B cell (primary cell): ENCODE measurements at regions not wholly inside any gene's neighbourhood (a gene's known extent, or its start where the extent isn't known, plus 50 kb on each side); places are given as distances from the start of the nearest gene placed in this dataset.

Experiments
- ATAC-seq: fragments of 200-7000 bp; cut with Tn5 transposase; one replicate; pipeline ENCODE4 v1.10.0; 2021; ENCODE audit warnings: low read depth, mild to moderate bottlenecking, moderate number of reproducible peaks, moderate library complexity
- CTCF ChIA-PET: fragments of 350-600 bp; sonication (Branson Sonifier 250); formaldehyde crosslinking; loops from one replicate; lab custom pipeline; 2021; ENCODE audit warnings: antibody characterized with exemption, inconsistent platforms; lab: Charles Lee
- POLR2A ChIA-PET: fragments of 350-600 bp; sonication (Branson Sonifier 250); formaldehyde crosslinking; loops from one replicate; lab custom pipeline; 2021; ENCODE audit warnings: antibody characterized with exemption; lab: Charles Lee
- DNase-seq: peaks from one replicate; pipeline ENCODE4 v3.0.0; 2013
- H2AFZ ChIP-seq: 2 replicates; pipeline ENCODE4 v1.6.1; 2012; ENCODE audit warnings: mild to moderate bottlenecking, low read depth, low read length; ENCODE audit not compliant: insufficient read depth, poor library complexity, severe bottlenecking
- H3K27ac ChIP-seq, 2 donors: 1 replicate in 1 of 2; 2 replicates in 1 of 2; pipeline ENCODE4 v1.5.1; 2012 to 2013; ENCODE audit warnings: low read length in 2 of 2, mild to moderate bottlenecking in 2 of 2, moderate library complexity in 1 of 2
- H3K27me3 ChIP-seq, 4 experiments: fragments of 200-600 bp in 1 of 4; sonication (generic) in 1 of 4; replicated peaks in 1 of 4; 1 replicate in 2 of 4; 2 replicates in 2 of 4; pipeline versions ENCODE4 v1.6.1 to v1.7.0; 2013 to 2016; ENCODE audit warnings: low read length in 3 of 4, mild to moderate bottlenecking in 2 of 4, mixed read lengths in 1 of 4, moderate library complexity in 1 of 4; ENCODE audit not compliant: insufficient read depth in 4 of 4, control insufficient read depth in 3 of 4; ENCODE audit errors: control extremely low read depth in 1 of 4
- H3K36me3 ChIP-seq, 2 experiments: replicated peaks in 1 of 2; 1 replicate in 1 of 2; 2 replicates in 1 of 2; pipeline versions ENCODE4 v1.6.1 to v1.7.1; 2013; ENCODE audit warnings: low read length in 1 of 2; ENCODE audit not compliant: insufficient read depth in 2 of 2, control insufficient read depth in 1 of 2; ENCODE audit errors: control extremely low read depth in 1 of 2, extremely low read depth in 1 of 2
- H3K4me1 ChIP-seq, 2 donors: fragments of 200-600 bp in 1 of 2; sonication (generic) in 1 of 2; 1 replicate in 1 of 2; 2 replicates in 1 of 2; pipeline versions ENCODE4 v1.5.1 to v1.6.1; 2013 to 2017; ENCODE audit warnings: low read length in 2 of 2; ENCODE audit not compliant: control insufficient read depth in 2 of 2, insufficient read depth in 2 of 2
- H3K4me2 ChIP-seq: replicated peaks from 2 replicates; pipeline ENCODE3; 2012; ENCODE audit warnings: mild to moderate bottlenecking, low read depth, low read length; ENCODE audit not compliant: poor library complexity, severe bottlenecking
- H3K4me3 ChIP-seq, 5 experiments: fragments of 200-600 bp in 1 of 5; sonication (generic) in 1 of 5; 1 replicate in 3 of 5; 2 replicates in 2 of 5; pipeline versions ENCODE4 v1.5.1 to v1.7.0; 2011 to 2016; ENCODE audit warnings: low read length in 4 of 5, mild to moderate bottlenecking in 4 of 5, low read depth in 2 of 5, control low read depth in 1 of 5, moderate library complexity in 1 of 5; ENCODE audit not compliant: insufficient read depth in 1 of 5; ENCODE audit errors: control extremely low read depth in 1 of 5, extremely low read depth in 1 of 5
- H3K79me2 ChIP-seq: fragments of 200-600 bp; sonication (generic); one replicate; pipeline ENCODE4 v1.6.0; 2016; ENCODE audit warnings: low read length; ENCODE audit not compliant: control insufficient read depth, insufficient read depth
- H3K9ac ChIP-seq: fragments of 200-600 bp; sonication (generic); 2 replicates; pipeline ENCODE4 v1.6.1; 2017; ENCODE audit warnings: mild to moderate bottlenecking, low read length, moderate library complexity
- H3K9me3 ChIP-seq, 3 donors: one replicate each; pipeline versions ENCODE4 v1.6.1 to v1.7.1; 2013; ENCODE audit warnings: low read length in 2 of 3; ENCODE audit not compliant: control insufficient read depth in 2 of 3, insufficient read depth in 1 of 3; ENCODE audit errors: control extremely low read depth in 1 of 3
- H4K20me1 ChIP-seq: 2 replicates; pipeline ENCODE4 v1.6.0; 2012; ENCODE audit warnings: mild to moderate bottlenecking, low read length; ENCODE audit not compliant: insufficient read depth, control insufficient read depth, poor library complexity, severe bottlenecking
- H3K27ac Mint-ChIP-seq: one replicate; pipeline ENCODE4 v1.8.0; 2021; ENCODE audit warnings: mixed read lengths
- H3K27me3 Mint-ChIP-seq: one replicate; pipeline ENCODE4 v1.8.0; 2021; ENCODE audit warnings: mixed read lengths
- H3K4me1 Mint-ChIP-seq: one replicate; pipeline ENCODE4 v1.8.0; 2021; ENCODE audit warnings: mixed read lengths
- H3K4me3 Mint-ChIP-seq: one replicate; pipeline ENCODE4 v1.8.0; 2021; ENCODE audit warnings: mixed read lengths
- H3K9me3 Mint-ChIP-seq: one replicate; pipeline ENCODE4 v1.8.0; 2022; ENCODE audit warnings: mixed read lengths; ENCODE audit not compliant: insufficient read depth
- EZH2 ChIP-seq: IDR thresholded peaks from 2 replicates; pipeline ENCODE4 v1.6.1; 2012; ENCODE audit warnings: borderline replicate concordance, low read depth, mild to moderate bottlenecking, moderate library complexity, low read length; ENCODE audit not compliant: insufficient read depth, poor library complexity, severe bottlenecking
- WGBS: methylation state at CpG from one replicate; pipeline ENCODE4 v1.1.5; 2013; ENCODE audit warnings: missing lambda C conversion rate; ENCODE audit not compliant: insufficient coverage; 5-methylcytosine and 5-hydroxymethylcytosine counted together
- intact Hi-C: fragments of 100-400 bp; cut with micrococcal nuclease; formaldehyde crosslinking; loops from one replicate; pipeline ENCODE4 v1.10.0; 2022
- TF ChIP-seq, protein P1 (sequence below): fragments of 200-600 bp; IDR thresholded peaks from one replicate; pipeline ENCODE4 v1.8.0; 2022; ENCODE audit warnings: antibody characterized with exemption, mild to moderate bottlenecking

DNA sequence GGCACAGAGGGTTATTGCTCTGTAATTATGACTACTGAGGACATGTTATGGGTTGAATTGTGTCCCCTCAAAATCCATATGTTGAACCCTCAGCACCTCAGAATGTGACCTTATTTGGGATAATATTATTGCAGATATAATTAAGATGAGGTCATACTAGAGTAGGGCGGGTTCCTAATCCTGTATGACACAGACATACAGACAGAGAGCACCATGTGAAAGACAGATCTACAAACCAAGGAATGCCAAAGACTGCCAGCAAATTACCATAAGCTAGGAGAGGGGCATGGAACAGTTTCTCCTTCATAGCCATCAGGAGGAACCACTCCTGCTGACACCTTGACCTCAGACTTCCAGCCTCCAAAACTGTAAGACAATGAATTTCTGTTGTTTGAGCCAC is 115.2 kb upstream of the OTUD4 start:
- no peaks in the 10 kb centered on the region for H3K4me1 ChIP-seq
- H3K36me3 ChIP-seq: no peaks in the 10 kb centered on the region
- H2AFZ ChIP-seq: no peak overlapping the region
- WGBS: no CpG with 5 or more reads among the region's 1 CpG
- no peak for TF ChIP-seq EZH2
- TF ChIP-seq, protein P1, sequence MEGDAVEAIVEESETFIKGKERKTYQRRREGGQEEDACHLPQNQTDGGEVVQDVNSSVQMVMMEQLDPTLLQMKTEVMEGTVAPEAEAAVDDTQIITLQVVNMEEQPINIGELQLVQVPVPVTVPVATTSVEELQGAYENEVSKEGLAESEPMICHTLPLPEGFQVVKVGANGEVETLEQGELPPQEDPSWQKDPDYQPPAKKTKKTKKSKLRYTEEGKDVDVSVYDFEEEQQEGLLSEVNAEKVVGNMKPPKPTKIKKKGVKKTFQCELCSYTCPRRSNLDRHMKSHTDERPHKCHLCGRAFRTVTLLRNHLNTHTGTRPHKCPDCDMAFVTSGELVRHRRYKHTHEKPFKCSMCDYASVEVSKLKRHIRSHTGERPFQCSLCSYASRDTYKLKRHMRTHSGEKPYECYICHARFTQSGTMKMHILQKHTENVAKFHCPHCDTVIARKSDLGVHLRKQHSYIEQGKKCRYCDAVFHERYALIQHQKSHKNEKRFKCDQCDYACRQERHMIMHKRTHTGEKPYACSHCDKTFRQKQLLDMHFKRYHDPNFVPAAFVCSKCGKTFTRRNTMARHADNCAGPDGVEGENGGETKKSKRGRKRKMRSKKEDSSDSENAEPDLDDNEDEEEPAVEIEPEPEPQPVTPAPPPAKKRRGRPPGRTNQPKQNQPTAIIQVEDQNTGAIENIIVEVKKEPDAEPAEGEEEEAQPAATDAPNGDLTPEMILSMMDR: no peak
- H3K9me3 ChIP-seq: no peaks in the 10 kb centered on the region
- Mint-ChIP-seq H3K9me3 (no peaks in the 10 kb centered on the region), H3K27me3 (peaks cover 25% of the 10 kb centered on the region), H3K4me3 (no peak overlapping the region), H3K27ac (no peak overlapping the region), H3K4me1 (no peaks in the 10 kb centered on the region)
- DNase-seq (no peak), ATAC-seq (no peak)
- POLR2A ChIA-PET: no interaction called here
- intact Hi-C loops: no loop called here
- H3K4me2 ChIP-seq: no peak overlapping the region
- no peaks in the 10 kb centered on the region for H3K27me3 ChIP-seq
- H3K27ac ChIP-seq: no peak overlapping the region
- H4K20me1 ChIP-seq: no peaks in the 10 kb centered on the region
- no peaks in the 10 kb centered on the region for H3K79me2 ChIP-seq
- no peak overlapping the region for H3K4me3 ChIP-seq
- no peak overlapping the region for H3K9ac ChIP-seq
- CTCF ChIA-PET: no interaction called here

DNA sequence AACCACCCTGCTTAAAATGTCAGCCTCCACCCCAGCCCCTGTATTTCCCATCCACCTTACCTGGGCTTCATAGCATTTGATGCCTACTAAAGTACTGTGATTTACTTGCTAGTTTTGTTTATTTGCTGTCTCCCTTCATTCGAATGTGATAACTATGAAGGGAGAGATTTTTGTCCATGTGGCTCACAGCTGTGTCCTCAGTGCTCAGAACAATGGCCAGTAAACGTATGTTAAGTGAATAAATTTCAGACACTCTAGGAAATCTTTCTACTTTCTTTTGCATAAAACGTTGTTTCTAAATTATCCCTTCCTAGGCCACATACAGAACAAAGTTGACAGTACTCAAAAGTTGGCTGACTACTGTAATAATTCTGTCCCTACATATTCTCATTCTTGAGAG is 114.7 kb upstream of the OTUD4 start:
- intact Hi-C loops: no loop called here
- Histone ChIP-seq H3K4me1 (no peaks in the 10 kb centered on the region), H2AFZ (no peak overlapping the region), H4K20me1 (no peaks in the 10 kb centered on the region), H3K79me2 (no peaks in the 10 kb centered on the region), H3K9ac (no peak overlapping the region), H3K4me3 (no peak overlapping the region), H3K9me3 (no peaks in the 10 kb centered on the region), H3K36me3 (no peaks in the 10 kb centered on the region), H3K27ac (no peak overlapping the region), H3K4me2 (no peak overlapping the region), H3K27me3 (no peaks in the 10 kb centered on the region)
- H3K27ac Mint-ChIP-seq: no peak overlapping the region
- no peaks in the 10 kb centered on the region for H3K9me3 Mint-ChIP-seq
- no peaks in the 10 kb centered on the region for H3K4me1 Mint-ChIP-seq
- ATAC-seq: no peak
- no peak overlapping the region for H3K4me3 Mint-ChIP-seq
- H3K27me3 Mint-ChIP-seq: peaks cover 25% of the 10 kb centered on the region
- no peak for DNase-seq
- CTCF ChIA-PET: no interaction called here
- POLR2A ChIA-PET: no interaction called here
- TF ChIP-seq, protein P1: no peak
- TF ChIP-seq EZH2: no peak
- 100% methylated on average over 1 of the region's 3 CpGs for WGBS
